K562 (cell line): ENCODE measurements at regions not wholly inside any gene's neighbourhood (a gene's known extent, or its start where the extent isn't known, plus 50 kb on each side); places are given as distances from the start of the nearest gene placed in this dataset.
A peak's percentile ranks its signal among the peaks of the same experiment; 100 is the strongest.

Experiments used
- ATAC-seq: fragments of 200-7000 bp; cut with Tn5 transposase; 3 replicates; pipeline ENCODE4 v1.9.1; 2020; ENCODE audit warnings: moderate library complexity
- BruUV-seq: library from RNA; stranded (reverse); fragments of 400-500 nt; replicated peaks from 2 replicates; lab custom pipeline; 2021; lab: Mats Ljungman, UMichigan
- CTCF ChIA-PET: fragments of 300-600 bp; formaldehyde crosslinking; extraction: SDS; loops from one replicate; lab custom pipeline; 2021; ENCODE audit warnings: low intra/inter-chr PET ratio; lab: Yijun Ruan, JAX
- POLR2A ChIA-PET: fragments of 300-600, 350-650 bp; sonication (Branson Sonifier 250); formaldehyde crosslinking; extraction: SDS; loops from one replicate; lab custom pipeline; 2021; ENCODE audit warnings: antibody characterized with exemption, inconsistent platforms; lab: Yijun Ruan, JAX
- DNase-seq, 4 experiments: peaks; one replicate each; pipeline versions ENCODE4 v3.0.0 to v3.0.0-alpha.2; 2011 to 2018; ENCODE audit warnings: low spot score in 3 of 4, mixed read lengths in 3 of 4; ENCODE audit errors: extremely low read depth in 1 of 4
- FAIRE-seq: peaks from 2 replicates; lab custom pipeline; 2011; peaks lifted over from hg19 to GRCh38; lab: Jason Lieb, UNC
- H2AFZ ChIP-seq: 2 replicates; pipeline ENCODE4 v1.6.0; 2011; ENCODE audit warnings: low read depth, low read length, control low read depth, inconsistent platforms
- H3K27ac ChIP-seq: fragments of 200-600 bp; 3 replicates; pipeline ENCODE4 v1.8.0; 2011; ENCODE audit warnings: low read depth, mild to moderate bottlenecking, control low read depth, inconsistent platforms, low read length, moderate library complexity, mixed read lengths; ENCODE audit errors: extremely low read depth
- H3K27me3 ChIP-seq, 2 experiments: fragments of 300-600 bp in 1 of 2; 2 replicates in 1 of 2; 3 replicates in 1 of 2; pipeline versions ENCODE4 v1.6.0 to v1.8.0; 2011; ENCODE audit warnings: inconsistent platforms in 2 of 2, low read length in 2 of 2, mild to moderate bottlenecking in 1 of 2, mixed read lengths in 1 of 2, moderate library complexity in 1 of 2; ENCODE audit not compliant: control insufficient read depth in 2 of 2, insufficient read depth in 2 of 2
- H3K36me3 ChIP-seq: fragments of 300-600 bp; 3 replicates; pipeline ENCODE4 v1.8.0; 2011; ENCODE audit warnings: mild to moderate bottlenecking, low read length, inconsistent platforms; ENCODE audit not compliant: control insufficient read depth, insufficient read depth
- H3K4me1 ChIP-seq, 2 experiments: fragments of 200-600 bp in 1 of 2; replicated peaks in 1 of 2; 2 replicates in 1 of 2; 3 replicates in 1 of 2; pipeline versions ENCODE4 v1.5.1 to v1.8.0; 2011; ENCODE audit warnings: inconsistent platforms in 2 of 2, low read length in 2 of 2, mild to moderate bottlenecking in 1 of 2, mixed read lengths in 1 of 2, moderate library complexity in 1 of 2; ENCODE audit not compliant: control insufficient read depth in 2 of 2, insufficient read depth in 2 of 2
- H3K4me2 ChIP-seq: 2 replicates; pipeline ENCODE4 v1.6.1; 2011; ENCODE audit warnings: low read length, control low read depth, inconsistent platforms, mixed read lengths; ENCODE audit not compliant: insufficient read depth
- H3K4me3 ChIP-seq: fragments of 200-600 bp; sonication (generic), shearing (Covaris generic); 2 replicates; pipeline ENCODE4 v1.5.1; 2016; ENCODE audit warnings: control low read depth, inconsistent platforms
- H3K79me2 ChIP-seq: fragments of 200-600 bp; 3 replicates; pipeline ENCODE4 v1.8.0; 2011; ENCODE audit warnings: low read length, inconsistent platforms; ENCODE audit not compliant: control insufficient read depth, insufficient read depth
- H3K9ac ChIP-seq, 2 experiments: 2 replicates each; pipeline versions ENCODE4 v1.6.0 to v1.6.1; 2011; ENCODE audit warnings: low read depth in 2 of 2, low read length in 2 of 2, control low read depth in 1 of 2, inconsistent platforms in 1 of 2, mild to moderate bottlenecking in 1 of 2, mixed read lengths in 1 of 2; ENCODE audit not compliant: insufficient read depth in 1 of 2
- H3K9me1 ChIP-seq: one replicate; pipeline ENCODE4 v1.6.0; 2011; ENCODE audit warnings: inconsistent platforms, mild to moderate bottlenecking, low read length, moderate library complexity; ENCODE audit not compliant: control insufficient read depth, insufficient read depth
- H3K9me3 ChIP-seq: replicated peaks from 2 replicates; pipeline ENCODE4 v1.5.1; 2011; ENCODE audit warnings: low read depth, low read length, inconsistent platforms; ENCODE audit not compliant: control insufficient read depth, insufficient read depth
- H4K20me1 ChIP-seq: replicated peaks from 2 replicates; pipeline ENCODE4 v1.6.1; 2011; ENCODE audit warnings: low read length, inconsistent platforms, mixed read lengths; ENCODE audit not compliant: control insufficient read depth, insufficient read depth
- CC2D1A ChIP-seq: fragments of 450-650 bp; IDR thresholded peaks from 2 replicates; pipeline ENCODE4 v1.6.1; 2017; ENCODE audit warnings: mild to moderate bottlenecking
- ELF1 ChIP-seq: fragments of 200-800 bp; sonication (Bioruptor generic); IDR thresholded peaks from 2 replicates; pipeline ENCODE4 v1.6.1; 2016; ENCODE audit warnings: missing genetic modification characterization, missing compliant biosample characterization
- NCOR1 ChIP-seq: fragments of 450-650 bp; IDR thresholded peaks from 2 replicates; pipeline ENCODE4 v1.6.1; 2016; ENCODE audit warnings: mild to moderate bottlenecking, moderate library complexity
- PHF20 ChIP-seq: fragments of 450-650 bp; IDR thresholded peaks from 2 replicates; pipeline ENCODE4 v1.6.1; 2018; ENCODE audit not compliant: partially characterized antibody
- TFAP4 ChIP-seq: sonication (generic); formaldehyde crosslinking; IDR thresholded peaks from 2 replicates; pipeline ENCODE4 v1.8.0; 2022; ENCODE audit warnings: missing genetic modification reagents, mild to moderate bottlenecking, moderate library complexity, borderline replicate concordance
- ZNF316 ChIP-seq: fragments of 450-650 bp; IDR thresholded peaks from 2 replicates; pipeline ENCODE4 v1.6.1; 2016
- WGBS: fragments of 100-300 bp; shearing (Covaris generic); methylation state at CpG from one replicate; pipeline ENCODE4 v1.1.6; 2016; ENCODE audit warnings: low coverage, mixed read lengths; ENCODE audit not compliant: insufficient coverage; ENCODE audit errors: missing lambda C conversion rate; 5-methylcytosine and 5-hydroxymethylcytosine counted together
- in situ Hi-C: fragments of 300-500 bp; cut with MboI; formaldehyde crosslinking; loops from 4 replicates; pipeline ENCODE4 v1.15.0; 2018; ENCODE audit warnings: inconsistent platforms, mixed read lengths
- intact Hi-C: fragments of 100-400 bp; cut with micrococcal nuclease; formaldehyde crosslinking; loops from 2 replicates; pipeline ENCODE4 v1.14.2; 2022
- TF ChIP-seq, protein P1 (sequence below): fragments of 450-650 bp; IDR thresholded peaks from 2 replicates; pipeline ENCODE4 v1.6.1; 2016; ENCODE audit warnings: low read depth
- TF ChIP-seq, protein P2 (sequence below): fragments of 450-650 bp; formaldehyde crosslinking; IDR thresholded peaks from 2 replicates; pipeline ENCODE4 v1.4.0; 2022; ENCODE audit warnings: mild to moderate bottlenecking, moderate library complexity
- TF ChIP-seq, protein P3 (sequence below): sonication (generic); formaldehyde crosslinking; IDR thresholded peaks from 2 replicates; pipeline ENCODE4 v1.4.0; 2020; ENCODE audit warnings: mild to moderate bottlenecking, missing genetic modification reagents

- Histone ChIP-seq H3K9me3 (no peaks in the 10 kb centered on the region), H3K4me3 (no peak overlapping the region), H3K27ac (no peak overlapping the region), H3K4me1 (no peaks in the 10 kb centered on the region), H2AFZ (no peak overlapping the region), H3K36me3 (no peaks in the 10 kb centered on the region), H4K20me1 (no peaks in the 10 kb centered on the region), H3K9ac (no peak overlapping the region), H3K79me2 (no peaks in the 10 kb centered on the region), H3K27me3 (no peaks in the 10 kb centered on the region), H3K9me1 (no peaks in the 10 kb centered on the region), H3K4me2 (no peak overlapping the region)
- ATAC-seq (no peak), DNase-seq (no peak), FAIRE-seq (no peak)
- intact Hi-C loops = no loop called here
- no TSS peak for BruUV-seq
- in situ Hi-C loops = no loop called here
- ChIA-PET POLR2A (no interaction called here), CTCF (no interaction called here)
- WGBS = 14% methylated on average over 2 of the region's 2 CpGs
- TF ChIP-seq ZNF316 = peak; percentile 44
- no peak for TF ChIP-seq ELF1 (tag)
- no peak for TF ChIP-seq TFAP4 (CRISPR knock-in tag)
- no peak for TF ChIP-seq NCOR1
- TF ChIP-seq, protein P1, sequence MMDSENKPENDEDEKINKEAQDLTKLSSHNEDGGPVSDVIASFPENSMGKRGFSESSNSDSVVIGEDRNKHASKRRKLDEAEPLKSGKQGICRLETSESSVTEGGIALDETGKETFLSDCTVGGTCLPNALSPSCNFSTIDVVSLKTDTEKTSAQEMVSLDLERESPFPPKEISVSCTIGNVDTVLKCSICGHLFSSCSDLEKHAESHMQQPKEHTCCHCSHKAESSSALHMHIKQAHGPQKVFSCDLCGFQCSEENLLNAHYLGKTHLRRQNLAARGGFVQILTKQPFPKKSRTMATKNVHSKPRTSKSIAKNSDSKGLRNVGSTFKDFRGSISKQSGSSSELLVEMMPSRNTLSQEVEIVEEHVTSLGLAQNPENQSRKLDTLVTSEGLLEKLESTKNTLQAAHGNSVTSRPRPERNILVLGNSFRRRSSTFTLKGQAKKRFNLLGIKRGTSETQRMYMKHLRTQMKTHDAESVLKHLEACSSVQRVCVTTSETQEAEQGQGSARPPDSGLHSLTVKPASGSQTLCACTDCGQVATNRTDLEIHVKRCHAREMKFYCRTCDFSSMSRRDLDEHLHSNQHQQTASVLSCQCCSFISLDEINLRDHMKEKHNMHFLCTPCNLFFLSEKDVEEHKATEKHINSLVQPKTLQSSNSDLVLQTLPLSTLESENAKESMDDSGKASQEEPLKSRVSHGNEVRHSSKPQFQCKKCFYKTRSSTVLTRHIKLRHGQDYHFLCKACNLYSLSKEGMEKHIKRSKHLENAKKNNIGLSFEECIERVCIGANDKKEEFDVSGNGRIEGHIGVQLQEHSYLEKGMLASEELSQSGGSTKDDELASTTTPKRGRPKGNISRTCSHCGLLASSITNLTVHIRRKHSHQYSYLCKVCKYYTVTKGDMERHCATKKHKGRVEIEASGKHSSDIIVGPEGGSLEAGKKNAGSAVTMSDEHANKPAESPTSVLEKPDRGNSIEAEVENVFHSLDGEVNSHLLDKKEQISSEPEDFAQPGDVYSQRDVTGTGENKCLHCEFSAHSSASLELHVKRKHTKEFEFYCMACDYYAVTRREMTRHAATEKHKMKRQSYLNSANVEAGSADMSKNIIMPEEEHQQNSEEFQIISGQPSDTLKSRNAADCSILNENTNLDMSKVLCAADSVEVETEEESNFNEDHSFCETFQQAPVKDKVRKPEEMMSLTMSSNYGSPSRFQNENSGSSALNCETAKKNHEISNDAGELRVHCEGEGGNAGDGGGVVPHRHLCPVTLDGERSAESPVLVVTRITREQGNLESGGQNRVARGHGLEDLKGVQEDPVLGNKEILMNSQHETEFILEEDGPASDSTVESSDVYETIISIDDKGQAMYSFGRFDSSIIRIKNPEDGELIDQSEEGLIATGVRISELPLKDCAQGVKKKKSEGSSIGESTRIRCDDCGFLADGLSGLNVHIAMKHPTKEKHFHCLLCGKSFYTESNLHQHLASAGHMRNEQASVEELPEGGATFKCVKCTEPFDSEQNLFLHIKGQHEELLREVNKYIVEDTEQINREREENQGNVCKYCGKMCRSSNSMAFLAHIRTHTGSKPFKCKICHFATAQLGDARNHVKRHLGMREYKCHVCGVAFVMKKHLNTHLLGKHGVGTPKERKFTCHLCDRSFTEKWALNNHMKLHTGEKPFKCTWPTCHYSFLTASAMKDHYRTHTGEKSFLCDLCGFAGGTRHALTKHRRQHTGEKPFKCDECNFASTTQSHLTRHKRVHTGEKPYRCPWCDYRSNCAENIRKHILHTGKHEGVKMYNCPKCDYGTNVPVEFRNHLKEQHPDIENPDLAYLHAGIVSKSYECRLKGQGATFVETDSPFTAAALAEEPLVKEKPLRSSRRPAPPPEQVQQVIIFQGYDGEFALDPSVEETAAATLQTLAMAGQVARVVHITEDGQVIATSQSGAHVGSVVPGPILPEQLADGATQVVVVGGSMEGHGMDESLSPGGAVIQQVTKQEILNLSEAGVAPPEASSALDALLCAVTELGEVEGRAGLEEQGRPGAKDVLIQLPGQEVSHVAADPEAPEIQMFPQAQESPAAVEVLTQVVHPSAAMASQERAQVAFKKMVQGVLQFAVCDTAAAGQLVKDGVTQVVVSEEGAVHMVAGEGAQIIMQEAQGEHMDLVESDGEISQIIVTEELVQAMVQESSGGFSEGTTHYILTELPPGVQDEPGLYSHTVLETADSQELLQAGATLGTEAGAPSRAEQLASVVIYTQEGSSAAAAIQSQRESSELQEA = no peak
- TF ChIP-seq, protein P2, sequence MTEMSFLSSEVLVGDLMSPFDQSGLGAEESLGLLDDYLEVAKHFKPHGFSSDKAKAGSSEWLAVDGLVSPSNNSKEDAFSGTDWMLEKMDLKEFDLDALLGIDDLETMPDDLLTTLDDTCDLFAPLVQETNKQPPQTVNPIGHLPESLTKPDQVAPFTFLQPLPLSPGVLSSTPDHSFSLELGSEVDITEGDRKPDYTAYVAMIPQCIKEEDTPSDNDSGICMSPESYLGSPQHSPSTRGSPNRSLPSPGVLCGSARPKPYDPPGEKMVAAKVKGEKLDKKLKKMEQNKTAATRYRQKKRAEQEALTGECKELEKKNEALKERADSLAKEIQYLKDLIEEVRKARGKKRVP (CRISPR knock-in tag) = no peak
- TF ChIP-seq CC2D1A = no peak
- TF ChIP-seq, protein P3, sequence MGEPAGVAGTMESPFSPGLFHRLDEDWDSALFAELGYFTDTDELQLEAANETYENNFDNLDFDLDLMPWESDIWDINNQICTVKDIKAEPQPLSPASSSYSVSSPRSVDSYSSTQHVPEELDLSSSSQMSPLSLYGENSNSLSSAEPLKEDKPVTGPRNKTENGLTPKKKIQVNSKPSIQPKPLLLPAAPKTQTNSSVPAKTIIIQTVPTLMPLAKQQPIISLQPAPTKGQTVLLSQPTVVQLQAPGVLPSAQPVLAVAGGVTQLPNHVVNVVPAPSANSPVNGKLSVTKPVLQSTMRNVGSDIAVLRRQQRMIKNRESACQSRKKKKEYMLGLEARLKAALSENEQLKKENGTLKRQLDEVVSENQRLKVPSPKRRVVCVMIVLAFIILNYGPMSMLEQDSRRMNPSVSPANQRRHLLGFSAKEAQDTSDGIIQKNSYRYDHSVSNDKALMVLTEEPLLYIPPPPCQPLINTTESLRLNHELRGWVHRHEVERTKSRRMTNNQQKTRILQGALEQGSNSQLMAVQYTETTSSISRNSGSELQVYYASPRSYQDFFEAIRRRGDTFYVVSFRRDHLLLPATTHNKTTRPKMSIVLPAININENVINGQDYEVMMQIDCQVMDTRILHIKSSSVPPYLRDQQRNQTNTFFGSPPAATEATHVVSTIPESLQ = no peak
- no peak for TF ChIP-seq PHF20
Measured at GRCh38 chr5:74401281-74401945, 239.1 kb downstream of the ENC1 start.
